CD4-positive, alpha-beta memory T cell (primary cell): ENCODE measurements at regions not wholly inside any gene's neighbourhood (a gene's known extent, or its start where the extent isn't known, plus 50 kb on each side); places are given as distances from the start of the nearest gene placed in this dataset.

Experiments
- CTCF ChIA-PET: fragments of 350-600 bp; sonication (Branson Sonifier 250); formaldehyde crosslinking; loops from one replicate; lab custom pipeline; 2021; ENCODE audit warnings: inconsistent platforms; ENCODE audit not compliant: partially characterized antibody; lab: Charles Lee
- POLR2A ChIA-PET: fragments of 350-600 bp; sonication (Branson Sonifier 250); formaldehyde crosslinking; loops from one replicate; lab custom pipeline; 2021; ENCODE audit not compliant: partially characterized antibody; lab: Charles Lee
- DNase-seq, 5 donors: peaks; one replicate each; pipeline versions ENCODE4 v3.0.0 to v3.0.0-alpha.2; 2020 to 2022; ENCODE audit warnings: mixed read lengths in 1 of 5
- H3K27ac ChIP-seq: one replicate; pipeline ENCODE4 v1.7.0; 2013; ENCODE audit warnings: low read depth, low read length
- H3K27me3 ChIP-seq: 2 replicates; pipeline ENCODE4 v1.7.0; 2013; ENCODE audit warnings: mild to moderate bottlenecking, low read length, moderate library complexity; ENCODE audit not compliant: insufficient read depth
- H3K36me3 ChIP-seq: 2 replicates; pipeline ENCODE4 v1.7.0; 2013; ENCODE audit warnings: mild to moderate bottlenecking, low read length, moderate library complexity; ENCODE audit not compliant: insufficient read depth
- H3K4me1 ChIP-seq: 2 replicates; pipeline ENCODE4 v1.7.0; 2013; ENCODE audit warnings: mild to moderate bottlenecking, low read length, moderate library complexity; ENCODE audit not compliant: insufficient read depth
- H3K4me3 ChIP-seq, 2 donors: one replicate each; pipeline ENCODE4 v1.7.0; 2013; ENCODE audit warnings: low read length in 2 of 2, mild to moderate bottlenecking in 1 of 2
- H3K9me3 ChIP-seq, 2 donors: one replicate each; pipeline ENCODE4 v1.7.0; 2013; ENCODE audit warnings: low read length in 2 of 2, control low read depth in 1 of 2; ENCODE audit not compliant: control insufficient read depth in 1 of 2
- H3K27ac Mint-ChIP-seq, 7 donors: one replicate each; pipeline ENCODE4 v1.8.0; 2020 to 2021; ENCODE audit warnings: mixed read lengths in 7 of 7, mild to moderate bottlenecking in 6 of 7, inconsistent platforms in 3 of 7, moderate library complexity in 3 of 7
- H3K27me3 Mint-ChIP-seq, 2 donors: one replicate each; pipeline ENCODE4 v1.8.0; 2020 to 2021; ENCODE audit warnings: mixed read lengths in 2 of 2
- H3K36me3 Mint-ChIP-seq, 2 donors: one replicate each; pipeline ENCODE4 v1.8.0; 2020 to 2021; ENCODE audit warnings: mixed read lengths in 2 of 2, inconsistent platforms in 1 of 2, mild to moderate bottlenecking in 1 of 2
- H3K4me1 Mint-ChIP-seq, 4 donors: one replicate each; pipeline ENCODE4 v1.8.0; 2020 to 2021; ENCODE audit warnings: mixed read lengths in 4 of 4, mild to moderate bottlenecking in 1 of 4
- H3K4me3 Mint-ChIP-seq, 8 donors: one replicate each; pipeline ENCODE4 v1.8.0; 2020 to 2021; ENCODE audit warnings: mixed read lengths in 8 of 8, mild to moderate bottlenecking in 7 of 8, moderate library complexity in 6 of 8, inconsistent platforms in 3 of 8
- H3K9me3 Mint-ChIP-seq, 8 donors: one replicate each; pipeline ENCODE4 v1.8.0; 2020 to 2021; ENCODE audit warnings: mixed read lengths in 8 of 8, mild to moderate bottlenecking in 5 of 8, inconsistent platforms in 3 of 8, moderate library complexity in 1 of 8
- intact Hi-C: fragments of 100-400 bp; cut with micrococcal nuclease; formaldehyde crosslinking; loops from one replicate; pipeline ENCODE4 v1.15.1; 2023

DNA sequence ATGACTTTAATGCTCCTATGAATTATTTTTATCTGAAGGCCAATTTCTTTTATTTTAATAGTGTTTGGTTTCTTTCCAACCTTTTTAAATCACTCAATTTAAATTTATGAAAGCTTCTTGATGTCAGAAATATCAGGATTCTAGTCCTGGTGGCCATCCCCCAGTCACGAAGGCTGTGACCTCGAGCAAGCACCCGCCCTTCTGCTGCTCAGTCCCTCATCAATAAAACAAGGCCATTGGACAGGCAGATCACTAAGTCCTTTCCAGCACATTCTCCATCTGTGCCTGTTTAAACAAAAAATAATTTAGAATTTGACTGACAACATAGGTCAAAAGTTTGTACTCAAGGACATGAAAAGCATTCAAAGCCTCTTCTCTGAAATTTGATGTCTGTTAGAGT lies 483.6 kb upstream of the VRK2 start:
- Mint-ChIP-seq H3K27ac (no peak overlapping the region), H3K4me3 (no peak overlapping the region), H3K9me3 (peaks cover 6 to 29% (median 17%) of the 10 kb centered on the region in 8 donors), H3K36me3 (peaks cover 0 to 1% of the 10 kb centered on the region in 2 donors), H3K4me1 (no peaks in the 10 kb centered on the region), H3K27me3 (no peaks in the 10 kb centered on the region)
- H3K27me3 ChIP-seq, result no peaks in the 10 kb centered on the region
- intact Hi-C loops, result no loop called here
- H3K36me3 ChIP-seq, result no peaks in the 10 kb centered on the region
- ChIA-PET CTCF (no interaction called here), POLR2A (no interaction called here)
- H3K4me1 ChIP-seq, result no peaks in the 10 kb centered on the region
- H3K4me3 ChIP-seq, result no peak overlapping the region
- H3K27ac ChIP-seq, result no peak overlapping the region
- H3K9me3 ChIP-seq, result no peaks in the 10 kb centered on the region
- DNase-seq, result no peak

DNA sequence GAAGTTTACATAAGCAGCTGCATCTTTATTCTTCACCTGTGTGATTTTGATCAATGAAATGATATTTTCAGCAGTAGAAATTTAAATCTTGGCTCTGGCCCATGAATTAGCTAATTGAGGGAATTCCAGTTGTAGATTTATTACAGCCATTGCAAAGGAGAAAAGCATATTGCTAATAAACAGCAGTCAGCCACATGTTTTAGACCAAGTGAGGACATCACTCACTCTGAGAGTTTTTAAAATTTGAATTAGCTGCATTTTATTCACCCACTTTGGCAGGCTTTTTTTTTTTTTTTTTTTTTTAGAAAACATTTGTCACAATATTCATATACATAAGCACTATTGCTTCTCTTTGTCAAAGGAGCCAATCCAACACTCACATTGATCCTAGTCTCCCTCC lies 479.4 kb upstream of the VRK2 start:
- no peak overlapping the region for H3K27ac Mint-ChIP-seq
- ChIA-PET CTCF (no interaction called here), POLR2A (no interaction called here)
- Histone ChIP-seq H3K4me1 (no peaks in the 10 kb centered on the region), H3K27me3 (no peaks in the 10 kb centered on the region), H3K27ac (no peak overlapping the region), H3K9me3 (no peaks in the 10 kb centered on the region), H3K36me3 (no peaks in the 10 kb centered on the region), H3K4me3 (no peak overlapping the region)
- intact Hi-C loops, result no loop called here
- H3K27me3 Mint-ChIP-seq, result no peaks in the 10 kb centered on the region
- DNase-seq, result no peak
- no peaks in the 10 kb centered on the region for H3K4me1 Mint-ChIP-seq
- no peaks in the 10 kb centered on the region for H3K36me3 Mint-ChIP-seq
- H3K4me3 Mint-ChIP-seq, result no peak overlapping the region
- peaks cover 5 to 44% (median 12%) of the 10 kb centered on the region in 8 donors for H3K9me3 Mint-ChIP-seq

DNA sequence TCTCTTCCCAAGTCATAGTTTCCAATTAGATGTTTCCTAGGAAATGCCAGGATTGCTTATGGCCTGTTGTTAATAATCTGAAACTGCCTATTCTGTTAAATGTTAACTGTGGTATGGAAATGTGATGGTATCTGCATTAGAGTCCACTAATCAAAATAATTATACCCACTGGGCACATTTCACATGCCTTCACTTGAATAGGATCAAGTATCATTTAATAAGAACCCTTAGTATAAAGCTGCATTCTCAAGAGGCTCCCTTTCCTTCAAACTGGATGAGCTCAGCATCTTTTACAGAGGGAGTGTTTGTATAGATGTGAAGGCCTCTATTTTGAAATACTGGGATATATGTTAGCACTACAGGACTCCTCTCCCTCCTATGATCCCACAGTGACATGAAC lies 477.2 kb upstream of the VRK2 start:
- H3K36me3 ChIP-seq, result no peaks in the 10 kb centered on the region
- no peaks in the 10 kb centered on the region for H3K27me3 ChIP-seq
- CTCF ChIA-PET, result no interaction called here
- intact Hi-C loops, result no loop called here
- Mint-ChIP-seq H3K4me3 (no peak overlapping the region), H3K9me3 (peaks cover 7 to 43% (median 17%) of the 10 kb centered on the region in 8 donors), H3K27ac (no peak overlapping the region), H3K4me1 (no peaks in the 10 kb centered on the region), H3K36me3 (no peaks in the 10 kb centered on the region), H3K27me3 (no peaks in the 10 kb centered on the region)
- no peaks in the 10 kb centered on the region for H3K4me1 ChIP-seq
- H3K9me3 ChIP-seq, result no peaks in the 10 kb centered on the region
- no peak for DNase-seq
- POLR2A ChIA-PET, result no interaction called here
- H3K27ac ChIP-seq, result no peak overlapping the region
- H3K4me3 ChIP-seq, result no peak overlapping the region

DNA sequence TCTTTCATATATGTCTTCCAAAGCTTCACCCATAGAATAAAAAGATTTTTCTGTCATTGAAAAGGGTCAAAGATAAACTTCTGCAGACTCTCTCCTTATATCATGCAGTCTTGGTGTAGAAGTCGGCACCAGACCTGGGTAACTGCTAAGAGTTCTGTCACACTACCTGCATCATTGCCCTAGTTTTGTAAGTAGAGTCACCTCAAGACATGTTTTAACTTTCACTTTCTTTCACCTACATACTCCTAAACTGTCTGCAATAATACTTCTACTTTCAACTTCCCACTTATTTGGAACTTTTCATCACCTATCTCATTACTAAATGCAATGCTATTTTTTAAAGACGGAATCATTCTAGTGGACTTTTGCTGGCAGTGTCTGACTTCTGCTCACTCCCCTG lies 475.6 kb upstream of the VRK2 start:
- Histone ChIP-seq H3K9me3 (no peaks in the 10 kb centered on the region), H3K4me1 (no peaks in the 10 kb centered on the region), H3K27ac (no peak overlapping the region), H3K4me3 (no peak overlapping the region), H3K27me3 (no peaks in the 10 kb centered on the region), H3K36me3 (no peaks in the 10 kb centered on the region)
- no peak for DNase-seq
- Mint-ChIP-seq H3K27ac (no peak overlapping the region), H3K4me1 (no peaks in the 10 kb centered on the region), H3K36me3 (no peaks in the 10 kb centered on the region), H3K4me3 (no peak overlapping the region), H3K9me3 (peaks cover 5 to 40% (median 18%) of the 10 kb centered on the region in 8 donors), H3K27me3 (no peaks in the 10 kb centered on the region)
- ChIA-PET POLR2A (no interaction called here), CTCF (no interaction called here)
- intact Hi-C loops, result no loop called here

DNA sequence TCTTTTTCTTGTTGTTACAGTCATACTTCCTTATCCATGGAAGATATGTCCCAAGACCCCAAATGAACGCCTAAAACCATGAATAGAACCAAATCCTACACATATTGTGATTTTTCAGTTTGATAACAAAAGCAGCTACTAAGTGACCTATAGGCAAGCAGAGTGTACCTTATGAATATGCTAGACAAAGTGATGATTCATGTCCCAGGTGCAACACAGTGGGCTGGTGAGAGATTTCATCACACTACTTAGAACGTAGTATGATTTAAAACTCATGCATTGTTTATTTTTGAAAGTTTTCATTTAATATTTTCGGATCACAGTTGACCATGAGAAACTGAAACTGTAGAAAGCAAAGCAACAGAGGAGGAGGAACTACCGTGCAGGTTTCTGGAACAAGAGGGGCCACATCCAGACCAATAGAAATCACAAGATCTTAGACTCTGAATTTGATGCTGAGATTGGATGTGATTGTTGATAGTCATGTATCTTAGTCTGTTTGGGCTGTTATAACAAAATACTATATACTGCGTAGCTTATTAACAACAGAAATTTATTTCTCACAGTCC lies 470.8 kb upstream of the VRK2 start:
- no peaks in the 10 kb centered on the region for H3K4me1 ChIP-seq
- no peaks in the 10 kb centered on the region for H3K27me3 ChIP-seq
- H3K4me3 Mint-ChIP-seq, result no peak overlapping the region
- peaks cover 5 to 51% (median 24%) of the 10 kb centered on the region in 8 donors for H3K9me3 Mint-ChIP-seq
- no peaks in the 10 kb centered on the region for H3K4me1 Mint-ChIP-seq
- no peaks in the 10 kb centered on the region for H3K36me3 ChIP-seq
- H3K36me3 Mint-ChIP-seq, result no peaks in the 10 kb centered on the region
- no peak overlapping the region for H3K4me3 ChIP-seq
- intact Hi-C loops, result no loop called here
- ChIA-PET CTCF (no interaction called here), POLR2A (no interaction called here)
- no peak for DNase-seq
- H3K9me3 ChIP-seq, result no peaks in the 10 kb centered on the region
- no peaks in the 10 kb centered on the region for H3K27me3 Mint-ChIP-seq
- H3K27ac Mint-ChIP-seq, result no peak overlapping the region
- H3K27ac ChIP-seq, result no peak overlapping the region

DNA sequence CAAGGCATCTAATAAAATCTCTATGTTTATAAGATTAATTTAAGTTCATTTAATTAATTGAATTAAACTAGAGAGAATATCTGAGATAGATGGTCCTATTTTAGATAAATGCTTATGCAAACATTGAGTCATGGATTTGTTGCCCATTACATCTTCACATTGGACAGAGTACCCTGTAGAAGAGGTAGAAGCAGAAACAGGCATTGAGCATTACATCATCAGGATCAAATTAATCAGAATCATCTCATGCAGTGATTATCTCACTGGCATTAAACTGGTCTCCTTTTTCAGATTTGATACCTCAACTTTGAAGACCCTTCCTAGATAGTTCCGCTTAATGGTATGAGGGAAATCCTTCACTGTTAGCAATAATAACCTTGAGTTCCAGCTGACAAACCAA lies 469.6 kb upstream of the VRK2 start:
- CTCF ChIA-PET, result no interaction called here
- H3K36me3 Mint-ChIP-seq, result no peaks in the 10 kb centered on the region
- Histone ChIP-seq H3K4me3 (no peak overlapping the region), H3K9me3 (no peaks in the 10 kb centered on the region), H3K27ac (no peak overlapping the region), H3K4me1 (no peaks in the 10 kb centered on the region), H3K27me3 (no peaks in the 10 kb centered on the region), H3K36me3 (no peaks in the 10 kb centered on the region)
- POLR2A ChIA-PET, result no interaction called here
- peaks cover 5 to 51% (median 24%) of the 10 kb centered on the region in 8 donors for H3K9me3 Mint-ChIP-seq
- no peak overlapping the region for H3K27ac Mint-ChIP-seq
- no peak overlapping the region for H3K4me3 Mint-ChIP-seq
- H3K4me1 Mint-ChIP-seq, result no peaks in the 10 kb centered on the region
- DNase-seq, result no peak
- no peaks in the 10 kb centered on the region for H3K27me3 Mint-ChIP-seq
- intact Hi-C loops, result no loop called here

DNA sequence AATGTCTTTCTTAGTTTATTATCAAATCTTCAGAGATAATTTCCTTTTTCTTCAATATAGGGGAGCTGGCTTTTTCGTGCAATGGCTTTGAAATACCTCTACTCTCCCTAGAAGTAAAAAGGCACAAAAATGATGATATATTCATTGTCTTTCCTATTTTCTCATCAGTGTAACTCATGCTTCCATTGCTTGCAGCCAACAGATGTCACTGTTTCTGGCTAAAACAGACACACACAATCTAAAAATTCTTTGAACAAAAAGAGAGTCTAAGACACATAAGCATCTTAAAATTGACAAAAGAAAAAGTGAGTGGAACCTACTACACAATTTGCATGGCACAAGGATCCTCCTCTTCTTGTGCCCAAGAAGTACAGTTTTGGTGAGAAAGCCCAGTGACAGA lies 448.7 kb upstream of the VRK2 start:
- Histone ChIP-seq H3K27ac (no peak overlapping the region), H3K4me1 (no peaks in the 10 kb centered on the region), H3K27me3 (no peaks in the 10 kb centered on the region), H3K4me3 (no peak overlapping the region), H3K9me3 (no peaks in the 10 kb centered on the region), H3K36me3 (no peaks in the 10 kb centered on the region)
- ChIA-PET POLR2A (no interaction called here), CTCF (no interaction called here)
- Mint-ChIP-seq H3K4me3 (no peak overlapping the region), H3K4me1 (no peaks in the 10 kb centered on the region), H3K9me3 (peaks cover 6 to 40% (median 20%) of the 10 kb centered on the region in 8 donors), H3K27me3 (no peaks in the 10 kb centered on the region), H3K36me3 (peaks cover 0 to 2% of the 10 kb centered on the region in 2 donors), H3K27ac (no peak overlapping the region)
- intact Hi-C loops, result no loop called here
- DNase-seq, result no peak

DNA sequence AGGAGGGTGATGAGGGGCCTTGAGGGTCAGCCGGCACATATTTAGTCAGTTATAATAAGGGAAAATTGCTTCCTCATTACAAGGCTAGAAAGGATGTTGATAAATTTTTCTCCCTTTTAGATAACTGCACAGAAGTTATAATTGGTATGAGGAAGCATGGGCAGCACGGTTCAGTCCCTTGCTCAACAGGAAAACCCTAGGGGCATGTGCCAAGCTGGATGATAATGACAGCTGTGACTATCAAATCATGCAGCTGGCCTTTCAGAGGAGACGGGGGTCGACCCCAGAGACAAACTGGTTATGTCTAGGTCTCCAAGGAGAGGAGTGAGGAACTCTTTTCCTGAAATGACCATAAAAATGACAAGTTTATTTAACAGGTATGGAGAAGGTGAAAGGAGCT lies 448.1 kb upstream of the VRK2 start:
- POLR2A ChIA-PET, result no interaction called here
- DNase-seq, result no peak

More for the DNA sequence above, 448.1 kb upstream of the VRK2 start:
- Mint-ChIP-seq H3K27ac (no peak overlapping the region), H3K4me1 (no peaks in the 10 kb centered on the region), H3K27me3 (no peaks in the 10 kb centered on the region), H3K36me3 (peaks cover 0 to 2% of the 10 kb centered on the region in 2 donors), H3K4me3 (no peak overlapping the region), H3K9me3 (peaks cover 6 to 39% (median 19%) of the 10 kb centered on the region in 8 donors)
- Histone ChIP-seq H3K4me3 (no peak overlapping the region), H3K36me3 (no peaks in the 10 kb centered on the region), H3K4me1 (no peaks in the 10 kb centered on the region), H3K27me3 (no peaks in the 10 kb centered on the region), H3K9me3 (no peaks in the 10 kb centered on the region), H3K27ac (no peak overlapping the region)
- CTCF ChIA-PET, result no interaction called here
- intact Hi-C loops, result no loop called here
